PC-9 (cell line): ENCODE measurements at regions not wholly inside any gene's neighbourhood (a gene's known extent, or its start where the extent isn't known, plus 50 kb on each side); places are given as distances from the start of the nearest gene placed in this dataset.
"Not testable (repeated sequence)": the region's sequence is repeated elsewhere in the genome, so short reads cannot be mapped to it uniquely, and the experiment has no call there.

Experiments used
- EZH2 ChIP-seq: fragments of 200-600 bp; sonication (generic); IDR thresholded peaks from 2 replicates; pipeline ENCODE4 v1.8.0; 2017; ENCODE audit warnings: antibody characterized with exemption, low read depth
- TF ChIP-seq, protein P1 (sequence below): fragments of 200-600 bp; sonication (generic); conservative IDR thresholded peaks from 2 replicates; pipeline ENCODE4 v1.6.1; 2017; ENCODE audit warnings: mixed run types, antibody characterized with exemption, mild to moderate bottlenecking, moderate library complexity

DNA sequence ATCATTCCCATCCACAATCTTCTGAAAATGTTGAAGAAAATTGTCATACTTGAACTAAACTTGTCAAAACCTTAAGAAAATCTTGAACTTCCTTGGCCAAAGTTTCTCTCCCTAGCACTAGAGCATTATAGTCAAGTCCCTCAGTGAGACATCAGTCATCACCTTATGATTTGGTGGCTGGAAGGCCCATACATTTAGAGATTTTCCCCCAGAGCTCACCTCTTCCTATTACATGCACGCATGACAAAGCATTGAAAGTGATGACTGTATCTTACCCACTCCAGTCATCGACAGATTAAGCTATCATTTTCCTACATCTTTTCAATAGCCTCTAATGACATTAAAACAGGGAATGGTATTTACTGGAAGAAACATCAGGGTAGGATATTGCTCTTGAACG, 948.8 kb downstream of the TMEM121 start:
- not testable (repeated sequence) for TF ChIP-seq EZH2
- TF ChIP-seq, protein P1, sequence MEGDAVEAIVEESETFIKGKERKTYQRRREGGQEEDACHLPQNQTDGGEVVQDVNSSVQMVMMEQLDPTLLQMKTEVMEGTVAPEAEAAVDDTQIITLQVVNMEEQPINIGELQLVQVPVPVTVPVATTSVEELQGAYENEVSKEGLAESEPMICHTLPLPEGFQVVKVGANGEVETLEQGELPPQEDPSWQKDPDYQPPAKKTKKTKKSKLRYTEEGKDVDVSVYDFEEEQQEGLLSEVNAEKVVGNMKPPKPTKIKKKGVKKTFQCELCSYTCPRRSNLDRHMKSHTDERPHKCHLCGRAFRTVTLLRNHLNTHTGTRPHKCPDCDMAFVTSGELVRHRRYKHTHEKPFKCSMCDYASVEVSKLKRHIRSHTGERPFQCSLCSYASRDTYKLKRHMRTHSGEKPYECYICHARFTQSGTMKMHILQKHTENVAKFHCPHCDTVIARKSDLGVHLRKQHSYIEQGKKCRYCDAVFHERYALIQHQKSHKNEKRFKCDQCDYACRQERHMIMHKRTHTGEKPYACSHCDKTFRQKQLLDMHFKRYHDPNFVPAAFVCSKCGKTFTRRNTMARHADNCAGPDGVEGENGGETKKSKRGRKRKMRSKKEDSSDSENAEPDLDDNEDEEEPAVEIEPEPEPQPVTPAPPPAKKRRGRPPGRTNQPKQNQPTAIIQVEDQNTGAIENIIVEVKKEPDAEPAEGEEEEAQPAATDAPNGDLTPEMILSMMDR: not testable (repeated sequence)
